ENCODE measurements at regions not wholly inside any gene's neighbourhood (a gene's known extent, or its start where the extent isn't known, plus 50 kb on each side); places are given as distances from the start of the nearest gene placed in this dataset.

DNA sequence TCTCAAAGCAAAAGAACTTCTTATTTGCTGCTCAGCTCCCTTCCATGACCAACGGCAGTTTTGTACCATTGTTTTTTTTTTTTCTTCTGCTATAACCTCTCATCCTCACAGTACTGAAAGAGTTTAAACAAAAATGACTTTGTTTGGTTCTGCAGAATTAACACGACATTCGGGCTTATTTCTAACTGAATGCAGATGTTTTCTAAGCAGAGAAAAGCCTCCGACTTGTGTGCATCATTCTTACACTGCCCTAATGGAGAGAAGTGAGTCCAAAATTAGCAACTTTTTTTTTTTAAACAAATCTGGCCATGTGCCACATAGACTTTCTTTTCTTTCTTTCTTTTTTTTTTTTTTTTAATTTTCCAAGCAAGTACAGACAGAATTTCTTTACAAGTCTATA, 382.7 kb downstream of the HDGFL1 start:
- Histone ChIP-seq H3K23me2 (ENCODE audit: insufficient read length, low read depth, low read length, poor library complexity, severe bottlenecking) (no peaks in the 10 kb centered on the region), H4K8ac (replicated peaks; ENCODE audit: insufficient read length, low read depth, low read length) (no peak overlapping the region), H3K27me3 (ENCODE audit: insufficient read depth, low read length) (no peaks in the 10 kb centered on the region), H3K18ac (ENCODE audit: insufficient read length, low read depth, low read length) (no peak overlapping the region), H4K20me1 (ENCODE audit: control insufficient read depth, insufficient read depth, insufficient read length) (no peaks in the 10 kb centered on the region), H4K5ac (ENCODE audit: insufficient read length, low read depth, low read length) (no peak overlapping the region), H2BK12ac (ENCODE audit: insufficient read length, low read depth, low read length) (no peak overlapping the region), H2BK5ac (ENCODE audit: insufficient read length, low read length) (no peak overlapping the region), H3K4me1 (ENCODE audit: insufficient read depth, low read length) (0 out of 2 replicates have a peak, but pooled peaks cover 3% of the 10 kb centered on the region), H3T11ph (ENCODE audit: low read length) (no peak overlapping the region), H2BK20ac (ENCODE audit: low read depth, low read length, poor library complexity, severe bottlenecking) (no peak overlapping the region), H2AK5ac (ENCODE audit: insufficient read length, low read length) (no peak overlapping the region), H3K23ac (ENCODE audit: insufficient read length, low read depth, low read length) (no peak overlapping the region), H3K79me2 (ENCODE audit: insufficient read depth, low read length) (no peaks in the 10 kb centered on the region), H3K79me1 (ENCODE audit: insufficient read depth, low read depth, low read length, poor library complexity, severe bottlenecking) (no peaks in the 10 kb centered on the region), H3K4ac (ENCODE audit: low read depth, low read length) (no peak overlapping the region), H3K4me2 (ENCODE audit: insufficient read depth, insufficient read length, low read length) (no peak overlapping the region), H2BK15ac (ENCODE audit: low read depth, low read length) (no peak overlapping the region), H3K27ac (ENCODE audit: insufficient read length, low read depth, low read length) (no peak overlapping the region), H3K14ac (ENCODE audit: insufficient read depth, low read length) (no peak overlapping the region), H3K56ac (ENCODE audit: insufficient read length, low read depth, low read length) (no peak overlapping the region), H4K91ac (ENCODE audit: insufficient read length, low read depth, low read length) (no peak overlapping the region), H2BK120ac (ENCODE audit: low read depth, low read length, poor library complexity, severe bottlenecking) (no peak overlapping the region), H3K9ac (ENCODE audit: extremely low read depth, insufficient read length, low read length) (no peak overlapping the region), H2AFZ (ENCODE audit: low read length) (no peak overlapping the region), H3K9me3 (ENCODE audit: control insufficient read depth, low read depth, low read length) (no peaks in the 10 kb centered on the region)
- no peaks in the 10 kb centered on the region for H3K36me3 Mint-ChIP-seq (ENCODE audit: insufficient read depth in 1 of 3, low read depth in 3 of 3)
- no peak for DNase-seq
- peak overlapping the region in 1 of 3 experiments; percentile 35; a peak in 1 of 7 replicates for H3K27ac Mint-ChIP-seq
- no peaks in the 10 kb centered on the region for H3K27me3 Mint-ChIP-seq (ENCODE audit: low read depth)
- WGBS (ENCODE audit: extremely low coverage, insufficient read length, low lambda C conversion rate): no CpG with 5 or more reads among the region's 4 CpGs
- TF ChIP-seq, protein P1, sequence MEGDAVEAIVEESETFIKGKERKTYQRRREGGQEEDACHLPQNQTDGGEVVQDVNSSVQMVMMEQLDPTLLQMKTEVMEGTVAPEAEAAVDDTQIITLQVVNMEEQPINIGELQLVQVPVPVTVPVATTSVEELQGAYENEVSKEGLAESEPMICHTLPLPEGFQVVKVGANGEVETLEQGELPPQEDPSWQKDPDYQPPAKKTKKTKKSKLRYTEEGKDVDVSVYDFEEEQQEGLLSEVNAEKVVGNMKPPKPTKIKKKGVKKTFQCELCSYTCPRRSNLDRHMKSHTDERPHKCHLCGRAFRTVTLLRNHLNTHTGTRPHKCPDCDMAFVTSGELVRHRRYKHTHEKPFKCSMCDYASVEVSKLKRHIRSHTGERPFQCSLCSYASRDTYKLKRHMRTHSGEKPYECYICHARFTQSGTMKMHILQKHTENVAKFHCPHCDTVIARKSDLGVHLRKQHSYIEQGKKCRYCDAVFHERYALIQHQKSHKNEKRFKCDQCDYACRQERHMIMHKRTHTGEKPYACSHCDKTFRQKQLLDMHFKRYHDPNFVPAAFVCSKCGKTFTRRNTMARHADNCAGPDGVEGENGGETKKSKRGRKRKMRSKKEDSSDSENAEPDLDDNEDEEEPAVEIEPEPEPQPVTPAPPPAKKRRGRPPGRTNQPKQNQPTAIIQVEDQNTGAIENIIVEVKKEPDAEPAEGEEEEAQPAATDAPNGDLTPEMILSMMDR (conservative IDR thresholded peaks at IDR 0.05): no peak
- peaks cover 2 to 11% of the 10 kb centered on the region in 2 experiments; a peak in 2 of 4 replicates for H3K4me1 Mint-ChIP-seq
- no peak overlapping the region for H3K4me3 Mint-ChIP-seq
- H3K9me3 Mint-ChIP-seq: no peaks in the 10 kb centered on the region
